GM21526 (cell line): ENCODE measurements at regions not wholly inside any gene's neighbourhood (a gene's known extent, or its start where the extent isn't known, plus 50 kb on each side); places are given as distances from the start of the nearest gene placed in this dataset.

ENCODE experiments used
- ATAC-seq: cut with Tn5 transposase; IDR thresholded peaks from one replicate; pipeline ENCODE4 v1.9.1; 2021; ENCODE audit warnings: moderate library complexity; ENCODE audit not compliant: unreplicated experiment, low FRiP score

- ATAC-seq: no peak
Measured at GRCh38 chr1:104787866-104788510, 1038.3 kb downstream of the AMY1C start.

- no peak for ATAC-seq
Measured at GRCh38 chr1:104791030-104791429, 1041.3 kb downstream of the AMY1C start.

GRCh38 chr1:104794035-104794434, 1044.3 kb downstream of the AMY1C start:
- no peak for ATAC-seq

GRCh38 chr1:104795931-104796330, 1046.2 kb downstream of the AMY1C start:
- no peak for ATAC-seq

- ATAC-seq: no peak
Measured at GRCh38 chr1:104797982-104798381, 1048.3 kb downstream of the AMY1C start.

- ATAC-seq: no peak
Measured at GRCh38 chr1:104801344-104801743, 1051.6 kb downstream of the AMY1C start.

- no peak for ATAC-seq
Measured at GRCh38 chr1:104804147-104804546, 1054.4 kb downstream of the AMY1C start.

- no peak for ATAC-seq
Measured at GRCh38 chr1:104807590-104807989, 1057.9 kb downstream of the AMY1C start.

GRCh38 chr1:104825401-104825800, 1075.7 kb downstream of the AMY1C start:
- ATAC-seq: no peak

- ATAC-seq: no peak
Measured at GRCh38 chr1:104830534-104830933, 1080.8 kb downstream of the AMY1C start.

GRCh38 chr1:104852151-104852550, 1102.5 kb downstream of the AMY1C start:
- ATAC-seq: no peak

GRCh38 chr1:104853276-104853675, 1103.6 kb downstream of the AMY1C start:
- ATAC-seq: no peak

GRCh38 chr1:104854529-104854928, 1104.8 kb downstream of the AMY1C start:
- ATAC-seq: no peak

- ATAC-seq: no peak
Measured at GRCh38 chr1:104855550-104855949, 1105.9 kb downstream of the AMY1C start.

GRCh38 chr1:104856091-104856490, 1106.4 kb downstream of the AMY1C start:
- ATAC-seq: no peak

GRCh38 chr1:104856518-104856917, 1106.8 kb downstream of the AMY1C start:
- ATAC-seq: no peak

- no peak for ATAC-seq
Measured at GRCh38 chr1:104868794-104869193, 1119.1 kb downstream of the AMY1C start.

- peak; percentile 93 for ATAC-seq
Measured at GRCh38 chr1:104874044-104874443, 1124.3 kb downstream of the AMY1C start.

GRCh38 chr1:104878203-104878909, 1128.7 kb downstream of the AMY1C start:
- no peak for ATAC-seq

GRCh38 chr1:104884939-104885338, 1135.2 kb downstream of the AMY1C start:
- no peak for ATAC-seq

GRCh38 chr1:104905322-104905721, 1155.6 kb downstream of the AMY1C start:
- no peak for ATAC-seq

- no peak for ATAC-seq
Measured at GRCh38 chr1:104906141-104906540, 1156.4 kb downstream of the AMY1C start.
